Mucosa of rectum (tissue), 2 donors: ENCODE measurements at regions not wholly inside any gene's neighbourhood (a gene's known extent, or its start where the extent isn't known, plus 50 kb on each side); places are given as distances from the start of the nearest gene placed in this dataset.

Source experiments
- H3K27ac ChIP-seq, 2 donors: one replicate each; pipeline ENCODE4 v1.7.0; 2013; ENCODE audit warnings: inconsistent platforms in 2 of 2, low read depth in 2 of 2, low read length in 2 of 2
- H3K27me3 ChIP-seq, 2 donors: one replicate each; pipeline ENCODE4 v1.7.0; 2013; ENCODE audit warnings: low read length in 2 of 2; ENCODE audit not compliant: control insufficient read depth in 2 of 2, insufficient read depth in 2 of 2
- H3K36me3 ChIP-seq, 2 donors: one replicate each; pipeline ENCODE4 v1.7.0; 2013; ENCODE audit warnings: low read length in 2 of 2; ENCODE audit not compliant: control insufficient read depth in 2 of 2, insufficient read depth in 2 of 2
- H3K4me1 ChIP-seq, 2 donors: one replicate each; pipeline ENCODE4 v1.7.0; 2013; ENCODE audit warnings: low read length in 2 of 2, mild to moderate bottlenecking in 1 of 2; ENCODE audit not compliant: control insufficient read depth in 2 of 2, insufficient read depth in 2 of 2
- H3K4me3 ChIP-seq, 2 donors: one replicate each; pipeline ENCODE4 v1.7.0; 2013; ENCODE audit warnings: low read length in 2 of 2
- H3K9ac ChIP-seq, 2 donors: one replicate each; pipeline ENCODE4 v1.7.0; 2013; ENCODE audit warnings: low read length in 2 of 2, low read depth in 1 of 2, mild to moderate bottlenecking in 1 of 2
- H3K9me3 ChIP-seq, 2 donors: one replicate each; pipeline ENCODE4 v1.7.0; 2013; ENCODE audit warnings: low read length in 2 of 2; ENCODE audit not compliant: control insufficient read depth in 2 of 2
- donor health status: healthy.
- donor health status: Normal muscosa, but diverticular disease.

DNA sequence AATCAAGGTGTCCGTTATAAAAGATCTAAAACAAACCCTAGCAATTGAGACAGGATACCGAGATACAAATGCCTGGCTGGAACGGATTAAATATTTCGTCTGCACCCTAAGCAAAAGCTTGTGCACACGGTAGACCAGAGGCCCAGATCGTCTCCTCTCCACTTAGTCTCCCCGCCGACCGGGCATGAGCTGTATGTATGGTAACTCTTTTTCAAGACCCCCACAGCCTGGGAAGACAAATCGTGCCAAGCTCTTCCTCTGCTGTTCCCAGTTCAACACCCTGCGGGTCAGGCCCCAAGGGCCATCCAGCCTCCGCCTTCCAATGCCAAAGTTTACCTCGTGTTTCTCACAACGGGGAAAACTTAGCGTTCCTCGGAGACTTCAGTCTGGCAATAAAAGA lies 285.7 kb upstream of the GALNT17 start:
- H3K4me1 ChIP-seq, result no peaks in the 10 kb centered on the region
- H3K4me3 ChIP-seq, result no peak overlapping the region
- H3K27ac ChIP-seq, result no peak overlapping the region
- H3K9me3 ChIP-seq, result no peaks in the 10 kb centered on the region
- H3K9ac ChIP-seq, result no peak overlapping the region
- no peaks in the 10 kb centered on the region for H3K27me3 ChIP-seq
- no peaks in the 10 kb centered on the region for H3K36me3 ChIP-seq

DNA sequence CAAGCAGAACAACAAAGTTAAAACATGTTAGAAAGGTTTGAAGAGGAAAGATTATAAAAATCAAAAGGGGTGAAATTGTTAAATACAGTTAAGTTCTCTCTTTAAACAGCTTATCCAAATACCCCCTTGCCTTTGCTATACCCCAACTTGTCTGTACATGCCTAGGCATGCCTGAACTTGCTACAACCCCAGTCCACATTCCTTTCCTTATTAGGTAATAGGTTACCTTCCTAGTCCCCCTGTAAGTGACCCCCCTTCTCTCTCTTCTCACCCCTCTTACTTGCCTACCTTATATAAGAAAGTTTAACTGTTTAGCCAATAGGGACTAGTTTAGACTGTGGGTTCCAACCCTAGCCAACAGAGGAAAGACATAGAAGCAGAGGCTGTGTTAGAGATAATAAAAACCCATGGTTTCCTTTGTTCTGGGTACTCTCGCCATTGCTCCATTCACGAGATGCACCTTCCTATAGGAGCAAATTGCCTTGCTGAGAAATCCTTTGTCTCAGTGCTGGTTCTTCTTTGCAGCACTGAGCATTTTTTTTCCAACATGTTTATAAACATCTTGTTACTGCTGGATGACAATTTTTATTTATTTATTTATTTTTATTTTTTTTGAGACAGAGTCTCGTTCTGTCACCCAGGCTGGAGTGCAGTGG lies 282.2 kb upstream of the GALNT17 start:
- H3K9ac ChIP-seq, result no peak overlapping the region

DNA sequence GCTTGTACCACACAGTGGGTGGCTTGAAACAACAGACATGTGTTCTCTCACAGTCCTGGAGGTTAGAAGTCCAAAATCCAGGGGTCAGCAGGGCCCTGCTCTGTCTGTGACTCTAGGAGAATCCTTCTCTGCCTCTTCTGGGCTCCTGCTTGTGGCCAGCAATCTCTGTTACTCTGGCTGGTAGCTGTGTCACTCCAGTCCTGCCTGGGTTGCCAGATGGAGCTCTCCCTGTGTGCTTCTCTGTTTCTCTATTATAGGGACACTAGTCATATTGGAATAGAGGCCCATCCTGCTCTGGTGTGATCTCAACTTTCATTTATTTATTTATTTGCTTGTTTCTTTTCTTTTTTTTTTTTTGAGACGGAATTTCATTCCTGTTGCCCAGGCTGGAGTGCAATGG lies 276.6 kb upstream of the GALNT17 start:
- Histone ChIP-seq H3K9me3 (no peaks in the 10 kb centered on the region), H3K27me3 (no peaks in the 10 kb centered on the region), H3K4me3 (no peak overlapping the region), H3K4me1 (no peaks in the 10 kb centered on the region), H3K27ac (no peak overlapping the region), H3K9ac (no peak overlapping the region), H3K36me3 (no peaks in the 10 kb centered on the region)

More for the DNA sequence above, 282.2 kb upstream of the GALNT17 start:
- no peaks in the 10 kb centered on the region for H3K27me3 ChIP-seq
- H3K4me3 ChIP-seq, result no peak overlapping the region
- H3K9me3 ChIP-seq, result no peaks in the 10 kb centered on the region
- no peak overlapping the region for H3K27ac ChIP-seq
- no peaks in the 10 kb centered on the region for H3K4me1 ChIP-seq
- no peaks in the 10 kb centered on the region for H3K36me3 ChIP-seq

GRCh38 chr7:70856901-70857630 lies 274.9 kb upstream of the GALNT17 start:
- Histone ChIP-seq H3K27me3 (no peaks in the 10 kb centered on the region), H3K4me1 (no peaks in the 10 kb centered on the region), H3K4me3 (no peak overlapping the region), H3K9ac (no peak overlapping the region), H3K9me3 (no peaks in the 10 kb centered on the region), H3K36me3 (no peaks in the 10 kb centered on the region), H3K27ac (no peak overlapping the region)

GRCh38 chr7:70857793-70858545 lies 274.0 kb upstream of the GALNT17 start:
- H3K9me3 ChIP-seq, result no peaks in the 10 kb centered on the region
- no peak overlapping the region for H3K9ac ChIP-seq
- H3K27ac ChIP-seq, result no peak overlapping the region
- H3K36me3 ChIP-seq, result no peaks in the 10 kb centered on the region
- H3K4me3 ChIP-seq, result no peak overlapping the region
- no peaks in the 10 kb centered on the region for H3K4me1 ChIP-seq
- H3K27me3 ChIP-seq, result no peaks in the 10 kb centered on the region

- Histone ChIP-seq H3K9ac (no peak overlapping the region), H3K4me1 (no peaks in the 10 kb centered on the region), H3K27ac (no peak overlapping the region), H3K36me3 (no peaks in the 10 kb centered on the region), H3K27me3 (no peaks in the 10 kb centered on the region), H3K9me3 (no peaks in the 10 kb centered on the region), H3K4me3 (no peak overlapping the region)
Observed at GRCh38 chr7:70867513-70867912, 264.4 kb upstream of the GALNT17 start.

- Histone ChIP-seq H3K27ac (no peak overlapping the region), H3K4me1 (no peaks in the 10 kb centered on the region), H3K9me3 (no peaks in the 10 kb centered on the region)
Observed at GRCh38 chr7:70870349-70870748, 261.6 kb upstream of the GALNT17 start.

DNA sequence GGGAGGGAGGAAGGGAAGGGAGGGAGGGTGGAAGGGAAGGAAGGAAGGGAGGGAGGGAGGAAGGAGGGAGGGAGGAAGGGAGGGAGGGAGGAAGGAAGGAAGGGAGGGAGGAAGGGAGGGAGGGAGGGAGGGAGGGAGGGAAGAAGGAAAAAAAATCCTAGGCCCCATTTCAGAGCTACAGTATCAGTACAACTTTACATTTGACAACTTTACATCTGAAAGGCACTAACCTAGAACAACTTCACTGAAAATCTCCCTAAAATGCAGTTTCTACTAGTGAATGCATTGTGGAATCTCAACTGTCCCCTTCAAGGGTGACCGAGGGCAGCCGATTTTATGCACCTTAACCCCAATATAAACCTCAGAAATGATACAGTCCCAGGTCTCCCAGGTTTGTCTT lies 259.8 kb upstream of the GALNT17 start:
- H3K4me3 ChIP-seq, result no peak overlapping the region
- no peaks in the 10 kb centered on the region for H3K36me3 ChIP-seq
- H3K9me3 ChIP-seq, result no peaks in the 10 kb centered on the region
- H3K27ac ChIP-seq, result no peak overlapping the region
- no peaks in the 10 kb centered on the region for H3K4me1 ChIP-seq
- H3K9ac ChIP-seq, result no peak overlapping the region
- H3K27me3 ChIP-seq, result no peaks in the 10 kb centered on the region

More at GRCh38 chr7:70870349-70870748, 261.6 kb upstream of the GALNT17 start:
- no peak overlapping the region for H3K9ac ChIP-seq
- H3K4me3 ChIP-seq, result no peak overlapping the region
- H3K27me3 ChIP-seq, result no peaks in the 10 kb centered on the region
- H3K36me3 ChIP-seq, result no peaks in the 10 kb centered on the region

- no peaks in the 10 kb centered on the region for H3K9me3 ChIP-seq
- no peaks in the 10 kb centered on the region for H3K36me3 ChIP-seq
- no peak overlapping the region for H3K27ac ChIP-seq
- H3K9ac ChIP-seq, result no peak overlapping the region
- no peak overlapping the region for H3K4me3 ChIP-seq
- no peaks in the 10 kb centered on the region for H3K4me1 ChIP-seq
- H3K27me3 ChIP-seq, result no peaks in the 10 kb centered on the region
Observed at GRCh38 chr7:70881167-70881847, 250.6 kb upstream of the GALNT17 start.
